ENCODE measurements at regions not wholly inside any gene's neighbourhood (a gene's known extent, or its start where the extent isn't known, plus 50 kb on each side); places are given as distances from the start of the nearest gene placed in this dataset.

GRCh38 chrX:110536816-110537215 is 178.2 kb downstream of the RTL9 start:
- TF ChIP-seq, protein P1, sequence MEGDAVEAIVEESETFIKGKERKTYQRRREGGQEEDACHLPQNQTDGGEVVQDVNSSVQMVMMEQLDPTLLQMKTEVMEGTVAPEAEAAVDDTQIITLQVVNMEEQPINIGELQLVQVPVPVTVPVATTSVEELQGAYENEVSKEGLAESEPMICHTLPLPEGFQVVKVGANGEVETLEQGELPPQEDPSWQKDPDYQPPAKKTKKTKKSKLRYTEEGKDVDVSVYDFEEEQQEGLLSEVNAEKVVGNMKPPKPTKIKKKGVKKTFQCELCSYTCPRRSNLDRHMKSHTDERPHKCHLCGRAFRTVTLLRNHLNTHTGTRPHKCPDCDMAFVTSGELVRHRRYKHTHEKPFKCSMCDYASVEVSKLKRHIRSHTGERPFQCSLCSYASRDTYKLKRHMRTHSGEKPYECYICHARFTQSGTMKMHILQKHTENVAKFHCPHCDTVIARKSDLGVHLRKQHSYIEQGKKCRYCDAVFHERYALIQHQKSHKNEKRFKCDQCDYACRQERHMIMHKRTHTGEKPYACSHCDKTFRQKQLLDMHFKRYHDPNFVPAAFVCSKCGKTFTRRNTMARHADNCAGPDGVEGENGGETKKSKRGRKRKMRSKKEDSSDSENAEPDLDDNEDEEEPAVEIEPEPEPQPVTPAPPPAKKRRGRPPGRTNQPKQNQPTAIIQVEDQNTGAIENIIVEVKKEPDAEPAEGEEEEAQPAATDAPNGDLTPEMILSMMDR (IDR thresholded peaks at IDR 0.05; ENCODE audit: poor library complexity, severe bottlenecking): no peak
- TF ChIP-seq TAF1 (IDR thresholded peaks at IDR 0.05; ENCODE audit: low read depth) (no peak), EZH2 (IDR thresholded peaks at IDR 0.05; ENCODE audit: borderline replicate concordance, insufficient read depth, low read length, poor library complexity, severe bottlenecking) (no peak), RAD21 (conservative IDR thresholded peaks at IDR 0.05) (no peak), POLR2AphosphoS5 (IDR thresholded peaks at IDR 0.05) (no peak), SMC3 (conservative IDR thresholded peaks at IDR 0.05; ENCODE audit: poor library complexity) (no peak)

Measured in neural cell (in vitro differentiated cells).